Endothelial cell (in vitro differentiated cells): ENCODE measurements at regions not wholly inside any gene's neighbourhood (a gene's known extent, or its start where the extent isn't known, plus 50 kb on each side); places are given as distances from the start of the nearest gene placed in this dataset.

Experiments used
- DNase-seq: peaks from one replicate; pipeline ENCODE4 v3.0.0; 2021; ENCODE audit warnings: low spot score
- H3K27ac Mint-ChIP-seq: one replicate; pipeline ENCODE4 v1.8.0; 2021; ENCODE audit warnings: mixed read lengths, inconsistent platforms; ENCODE audit not compliant: unreplicated experiment
- H3K27me3 Mint-ChIP-seq: one replicate; pipeline ENCODE4 v1.8.0; 2021; ENCODE audit warnings: mild to moderate bottlenecking, moderate library complexity, mixed read lengths, inconsistent platforms; ENCODE audit not compliant: unreplicated experiment
- H3K36me3 Mint-ChIP-seq: one replicate; pipeline ENCODE4 v1.8.0; 2021; ENCODE audit warnings: mild to moderate bottlenecking, low read depth, mixed read lengths, inconsistent platforms; ENCODE audit not compliant: unreplicated experiment
- H3K4me1 Mint-ChIP-seq: one replicate; pipeline ENCODE4 v1.8.0; 2021; ENCODE audit warnings: mild to moderate bottlenecking, mixed read lengths, inconsistent platforms; ENCODE audit not compliant: unreplicated experiment
- H3K4me3 Mint-ChIP-seq: one replicate; pipeline ENCODE4 v1.8.0; 2021; ENCODE audit warnings: mild to moderate bottlenecking, mixed read lengths, inconsistent platforms; ENCODE audit not compliant: unreplicated experiment
- H3K9me3 Mint-ChIP-seq: one replicate; pipeline ENCODE4 v1.8.0; 2021; ENCODE audit warnings: mixed read lengths, inconsistent platforms; ENCODE audit not compliant: unreplicated experiment
- TF ChIP-seq, protein P1 (sequence below): fragments of 200-600 bp; sonication (generic); IDR thresholded peaks from one replicate; pipeline ENCODE4 v1.5.0; 2021; ENCODE audit warnings: antibody characterized with exemption; ENCODE audit not compliant: unreplicated experiment

DNA sequence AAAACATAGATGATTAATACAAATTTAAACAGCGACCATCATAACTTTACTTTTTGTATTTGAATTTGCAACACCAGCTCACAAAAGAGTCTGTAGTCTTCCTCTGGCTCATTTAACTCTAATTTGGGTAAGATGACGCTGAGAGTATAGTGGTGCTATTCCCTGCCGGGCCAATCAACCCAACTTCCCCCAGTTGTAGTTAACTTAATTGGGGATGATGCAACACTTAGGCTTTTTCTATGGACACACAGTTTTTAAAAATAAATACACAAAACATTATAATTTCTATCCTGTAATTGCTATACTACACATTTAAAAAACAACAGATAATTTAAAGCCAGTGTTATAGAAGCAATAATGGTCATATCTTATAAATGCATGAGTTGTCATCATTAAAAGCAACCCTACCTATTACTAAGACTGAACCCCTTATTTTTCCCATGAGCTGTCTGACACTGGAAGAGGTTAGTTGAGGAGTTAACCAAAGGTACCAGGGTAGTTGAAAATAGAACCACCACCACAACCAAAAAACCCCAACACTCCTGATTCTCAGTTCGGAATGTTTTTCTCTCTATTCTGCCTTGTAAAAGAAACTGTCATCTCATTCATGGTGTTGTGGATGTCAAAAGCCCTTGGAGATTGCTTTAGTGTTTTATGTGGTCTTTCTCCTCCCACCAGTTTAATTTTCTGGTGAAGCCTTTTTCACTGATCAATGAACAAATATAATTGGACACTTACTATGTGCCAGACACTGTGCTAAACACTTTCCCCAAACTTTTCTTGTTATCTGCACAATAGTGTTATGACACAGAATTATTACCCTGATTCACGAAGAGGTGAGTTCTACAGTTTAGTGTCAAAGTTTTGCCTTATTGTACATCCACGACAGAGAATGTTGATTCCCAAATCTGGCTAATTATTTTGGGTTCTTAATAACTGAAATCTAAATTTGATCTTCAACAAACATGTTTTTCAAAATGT, 61.5 kb upstream of the RAPGEF2 start:
- TF ChIP-seq, protein P1, sequence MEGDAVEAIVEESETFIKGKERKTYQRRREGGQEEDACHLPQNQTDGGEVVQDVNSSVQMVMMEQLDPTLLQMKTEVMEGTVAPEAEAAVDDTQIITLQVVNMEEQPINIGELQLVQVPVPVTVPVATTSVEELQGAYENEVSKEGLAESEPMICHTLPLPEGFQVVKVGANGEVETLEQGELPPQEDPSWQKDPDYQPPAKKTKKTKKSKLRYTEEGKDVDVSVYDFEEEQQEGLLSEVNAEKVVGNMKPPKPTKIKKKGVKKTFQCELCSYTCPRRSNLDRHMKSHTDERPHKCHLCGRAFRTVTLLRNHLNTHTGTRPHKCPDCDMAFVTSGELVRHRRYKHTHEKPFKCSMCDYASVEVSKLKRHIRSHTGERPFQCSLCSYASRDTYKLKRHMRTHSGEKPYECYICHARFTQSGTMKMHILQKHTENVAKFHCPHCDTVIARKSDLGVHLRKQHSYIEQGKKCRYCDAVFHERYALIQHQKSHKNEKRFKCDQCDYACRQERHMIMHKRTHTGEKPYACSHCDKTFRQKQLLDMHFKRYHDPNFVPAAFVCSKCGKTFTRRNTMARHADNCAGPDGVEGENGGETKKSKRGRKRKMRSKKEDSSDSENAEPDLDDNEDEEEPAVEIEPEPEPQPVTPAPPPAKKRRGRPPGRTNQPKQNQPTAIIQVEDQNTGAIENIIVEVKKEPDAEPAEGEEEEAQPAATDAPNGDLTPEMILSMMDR: no peak
- Mint-ChIP-seq H3K4me1 (peaks cover 2% of the 10 kb centered on the region), H3K4me3 (no peak overlapping the region), H3K9me3 (no peaks in the 10 kb centered on the region), H3K27ac (no peak overlapping the region), H3K36me3 (no peaks in the 10 kb centered on the region), H3K27me3 (peaks cover 2% of the 10 kb centered on the region)
- no peak for DNase-seq

DNA sequence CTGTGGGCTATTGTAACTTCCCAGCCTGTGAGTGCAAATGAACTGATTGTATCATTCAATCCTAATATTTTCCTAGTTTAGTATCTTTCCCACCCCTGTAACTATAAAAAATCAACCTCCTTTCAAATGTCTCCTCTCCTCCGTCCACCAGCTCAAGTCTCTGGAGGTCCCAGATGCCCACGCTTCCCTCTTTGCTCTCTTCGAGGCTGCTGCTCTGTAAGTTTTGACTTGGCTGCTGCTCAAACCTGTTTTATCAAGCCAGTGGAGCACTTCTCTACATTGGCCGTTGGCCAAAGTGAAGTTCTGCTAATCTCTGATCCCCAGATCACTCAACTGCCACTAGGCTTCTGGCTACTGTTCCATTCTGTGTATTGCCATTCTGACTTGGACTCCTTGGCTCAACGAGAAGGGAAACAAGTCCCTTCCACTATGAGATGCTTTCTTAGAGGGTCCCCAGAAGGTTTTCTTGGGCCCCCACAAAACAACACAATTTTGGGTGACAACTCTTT, 60.7 kb upstream of the RAPGEF2 start:
- peaks cover 2% of the 10 kb centered on the region for H3K27me3 Mint-ChIP-seq
- H3K36me3 Mint-ChIP-seq: no peaks in the 10 kb centered on the region
- H3K9me3 Mint-ChIP-seq: no peaks in the 10 kb centered on the region
- no peak for DNase-seq
- TF ChIP-seq, protein P1: no peak
- H3K27ac Mint-ChIP-seq: no peak overlapping the region
- no peak overlapping the region for H3K4me3 Mint-ChIP-seq
- H3K4me1 Mint-ChIP-seq: no peaks in the 10 kb centered on the region

DNA sequence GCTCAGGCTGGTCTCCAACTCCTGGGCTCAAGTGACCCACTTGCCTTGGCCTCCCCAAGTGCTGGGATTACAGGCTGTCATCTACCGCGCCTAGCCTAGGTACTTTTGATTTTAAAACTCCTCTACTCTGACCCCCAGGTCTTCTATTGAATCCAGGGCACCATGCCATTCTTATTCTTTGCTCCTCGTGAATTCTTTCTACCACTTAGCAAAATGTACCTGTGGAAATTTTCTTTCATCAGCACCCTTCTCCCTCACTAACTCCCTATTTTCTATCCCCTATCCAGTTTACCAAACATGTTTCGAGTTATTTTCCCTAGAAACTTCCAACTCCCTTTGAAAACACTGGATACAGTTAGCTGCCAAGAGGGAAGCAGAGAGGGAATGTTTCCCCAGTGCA, 60.0 kb upstream of the RAPGEF2 start:
- H3K27me3 Mint-ChIP-seq: peaks cover 2% of the 10 kb centered on the region
- no peak overlapping the region for H3K4me3 Mint-ChIP-seq
- no peaks in the 10 kb centered on the region for H3K4me1 Mint-ChIP-seq

DNA sequence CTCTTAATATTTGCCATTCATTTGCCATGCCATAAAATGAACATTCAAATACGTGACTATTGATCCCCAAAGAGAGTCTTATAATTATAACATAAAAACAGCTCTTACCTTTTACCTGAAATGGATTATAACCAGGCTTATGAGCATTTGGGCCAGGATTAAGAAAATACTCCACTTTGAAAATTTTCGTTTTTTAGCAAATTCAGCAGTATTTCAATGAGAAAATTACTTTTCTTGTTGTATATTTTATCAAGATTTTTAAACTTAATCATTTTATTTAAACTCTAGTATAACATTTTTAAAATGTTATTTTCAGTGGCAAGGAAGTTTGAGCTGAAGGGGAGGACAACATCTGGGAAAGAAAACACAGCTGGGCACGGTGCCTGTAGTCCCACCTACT, 59.0 kb upstream of the RAPGEF2 start:
- Mint-ChIP-seq H3K27ac (no peak overlapping the region), H3K36me3 (no peaks in the 10 kb centered on the region), H3K4me3 (no peak overlapping the region), H3K27me3 (no peaks in the 10 kb centered on the region), H3K4me1 (no peaks in the 10 kb centered on the region), H3K9me3 (no peaks in the 10 kb centered on the region)
- TF ChIP-seq, protein P1: no peak
- no peak for DNase-seq

More for the DNA sequence above, 60.0 kb upstream of the RAPGEF2 start:
- Mint-ChIP-seq H3K9me3 (no peaks in the 10 kb centered on the region), H3K36me3 (no peaks in the 10 kb centered on the region), H3K27ac (no peak overlapping the region)
- TF ChIP-seq, protein P1: no peak
- DNase-seq: no peak

DNA sequence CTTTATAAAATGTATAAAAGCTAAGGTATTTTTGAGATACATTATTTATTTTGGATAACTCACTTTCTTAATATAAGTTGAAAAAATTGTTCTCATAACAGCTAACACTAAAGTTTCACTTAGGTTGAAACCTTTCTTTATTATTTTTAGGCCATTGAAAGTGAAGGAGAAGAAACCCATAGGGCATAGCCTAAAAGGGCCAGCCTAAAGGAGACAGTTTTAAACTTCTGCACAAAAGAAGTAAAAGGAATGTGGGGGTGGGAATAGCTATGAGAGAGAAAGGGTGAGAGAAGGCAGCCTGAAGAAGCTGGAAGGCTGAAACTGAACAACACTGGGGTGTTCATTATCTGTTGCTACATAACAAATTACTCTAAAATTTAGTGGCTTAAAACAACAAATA, 57.6 kb upstream of the RAPGEF2 start:
- Mint-ChIP-seq H3K27me3 (no peaks in the 10 kb centered on the region), H3K4me3 (no peak overlapping the region), H3K9me3 (no peaks in the 10 kb centered on the region), H3K36me3 (no peaks in the 10 kb centered on the region), H3K4me1 (no peaks in the 10 kb centered on the region), H3K27ac (no peak overlapping the region)
- TF ChIP-seq, protein P1: no peak
- DNase-seq: no peak
